GM10248 (cell line): ENCODE measurements at regions not wholly inside any gene's neighbourhood (a gene's known extent, or its start where the extent isn't known, plus 50 kb on each side); places are given as distances from the start of the nearest gene placed in this dataset.

ENCODE experiments used
- CTCF ChIA-PET: fragments of 300-600 bp; sonication (Branson Sonifier 250); formaldehyde crosslinking; extraction: SDS; loops from one replicate; lab custom pipeline; 2021; ENCODE audit warnings: antibody characterized with exemption; lab: Yijun Ruan, JAX
- POLR2A ChIA-PET: fragments of 350-650 bp; sonication (Branson Sonifier 250); formaldehyde crosslinking; extraction: SDS; loops from one replicate; lab custom pipeline; 2020; ENCODE audit warnings: antibody characterized with exemption; lab: Yijun Ruan, JAX
- DNase-seq: peaks from one replicate; pipeline ENCODE4 v3.0.0; 2012; ENCODE audit errors: extremely low spot score
- TF ChIP-seq, protein P1 (sequence below): IDR thresholded peaks from 2 replicates; pipeline ENCODE4 v1.5.1; 2012; ENCODE audit warnings: mild to moderate bottlenecking, low read depth; ENCODE audit errors: extremely low read depth, missing control alignments, control extremely low read depth

DNA sequence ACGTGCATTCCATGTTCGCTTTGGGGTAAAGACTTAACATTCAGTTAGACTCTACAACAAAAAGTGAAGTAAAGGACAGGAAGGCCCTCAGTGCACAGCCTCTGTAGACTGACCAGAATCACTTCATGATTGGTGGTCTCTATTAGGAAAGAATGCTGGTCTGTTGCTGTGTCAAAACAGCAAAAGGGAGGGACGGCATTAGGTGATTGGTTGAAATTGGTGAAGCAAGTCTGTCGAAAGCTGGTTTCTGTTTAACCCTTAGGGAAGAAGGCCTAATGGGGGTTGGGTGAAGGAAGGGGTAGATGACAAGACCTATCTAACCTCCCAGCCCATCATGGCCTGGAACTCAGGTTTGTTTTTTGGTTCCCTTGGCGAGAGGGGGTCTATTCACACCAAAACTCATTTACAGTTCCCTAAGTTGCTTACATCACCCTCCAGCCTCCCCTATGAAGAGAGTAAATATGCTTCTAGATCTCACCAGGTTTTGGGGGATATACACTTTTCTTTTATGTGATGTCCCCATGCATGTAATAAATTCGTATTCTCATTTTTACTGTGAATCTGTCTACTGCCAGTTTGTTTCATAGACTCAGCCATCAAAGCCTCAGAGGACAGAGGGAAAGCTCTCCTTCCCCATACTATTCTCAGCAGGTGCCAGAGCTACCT is 65.6 kb downstream of the TMEM17 start:
- DNase-seq, result no peak
- TF ChIP-seq, protein P1, sequence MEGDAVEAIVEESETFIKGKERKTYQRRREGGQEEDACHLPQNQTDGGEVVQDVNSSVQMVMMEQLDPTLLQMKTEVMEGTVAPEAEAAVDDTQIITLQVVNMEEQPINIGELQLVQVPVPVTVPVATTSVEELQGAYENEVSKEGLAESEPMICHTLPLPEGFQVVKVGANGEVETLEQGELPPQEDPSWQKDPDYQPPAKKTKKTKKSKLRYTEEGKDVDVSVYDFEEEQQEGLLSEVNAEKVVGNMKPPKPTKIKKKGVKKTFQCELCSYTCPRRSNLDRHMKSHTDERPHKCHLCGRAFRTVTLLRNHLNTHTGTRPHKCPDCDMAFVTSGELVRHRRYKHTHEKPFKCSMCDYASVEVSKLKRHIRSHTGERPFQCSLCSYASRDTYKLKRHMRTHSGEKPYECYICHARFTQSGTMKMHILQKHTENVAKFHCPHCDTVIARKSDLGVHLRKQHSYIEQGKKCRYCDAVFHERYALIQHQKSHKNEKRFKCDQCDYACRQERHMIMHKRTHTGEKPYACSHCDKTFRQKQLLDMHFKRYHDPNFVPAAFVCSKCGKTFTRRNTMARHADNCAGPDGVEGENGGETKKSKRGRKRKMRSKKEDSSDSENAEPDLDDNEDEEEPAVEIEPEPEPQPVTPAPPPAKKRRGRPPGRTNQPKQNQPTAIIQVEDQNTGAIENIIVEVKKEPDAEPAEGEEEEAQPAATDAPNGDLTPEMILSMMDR, result no peak
- ChIA-PET POLR2A (no interaction called here), CTCF (interaction anchor here (0.8 to 1.4 kb wide), 3 partner anchors 9 to 335 kb away, joined by 3 to 6 read pairs (median 4); no protein-coding TSS in a partner anchor)

DNA sequence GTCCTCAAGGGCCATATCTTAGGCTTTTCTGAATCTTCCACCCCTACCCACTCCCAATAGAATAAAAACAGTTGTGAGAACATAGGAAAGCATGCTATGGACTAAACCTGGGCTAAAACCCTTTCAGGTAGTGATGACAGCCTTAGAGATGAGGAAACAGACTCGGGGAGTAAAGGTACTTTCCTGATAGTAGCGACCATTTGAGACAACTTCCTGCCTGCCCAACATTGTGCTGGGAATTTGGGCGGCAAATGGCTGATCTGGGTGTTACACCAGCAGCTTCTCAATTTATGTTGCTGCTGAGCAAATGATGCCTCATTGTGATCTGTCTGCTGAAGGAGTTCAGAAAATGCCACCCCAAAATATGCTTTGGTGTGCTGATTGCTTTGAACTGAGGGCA is 66.6 kb downstream of the TMEM17 start:
- no peak for DNase-seq
- ChIA-PET POLR2A (no interaction called here), CTCF (interaction anchor here (1.1 to 1.4 kb wide), 2 partner anchors 8 to 17 kb away, joined by 3 to 6 read pairs; no protein-coding TSS in a partner anchor)
- TF ChIP-seq, protein P1, result no peak

DNA sequence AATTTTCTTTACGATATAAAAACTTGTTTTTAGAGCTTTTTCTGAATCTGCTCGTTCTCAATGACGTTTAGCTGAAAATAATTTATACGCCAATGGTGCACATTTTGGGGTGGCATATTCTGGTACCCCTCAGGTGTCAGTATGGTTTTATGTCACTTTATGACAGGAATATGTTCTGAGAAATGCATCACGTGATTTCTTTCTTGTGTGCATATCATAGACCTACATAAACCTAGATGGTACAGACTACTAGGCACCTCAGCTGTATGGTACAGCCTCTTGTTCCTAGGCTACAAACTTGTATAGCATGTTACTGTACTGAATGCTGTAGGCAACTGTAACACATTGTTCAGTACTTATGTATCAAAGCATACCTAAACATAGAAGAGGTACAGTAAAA is 68.2 kb downstream of the TMEM17 start:
- TF ChIP-seq, protein P1, result no peak
- ChIA-PET CTCF (interaction anchor here (0.6 to 2.2 kb wide), 4 partner anchors 13 to 337 kb away, joined by 3 to 10 read pairs (median 6); no protein-coding TSS in a partner anchor), POLR2A (no interaction called here)
- DNase-seq, result no peak

DNA sequence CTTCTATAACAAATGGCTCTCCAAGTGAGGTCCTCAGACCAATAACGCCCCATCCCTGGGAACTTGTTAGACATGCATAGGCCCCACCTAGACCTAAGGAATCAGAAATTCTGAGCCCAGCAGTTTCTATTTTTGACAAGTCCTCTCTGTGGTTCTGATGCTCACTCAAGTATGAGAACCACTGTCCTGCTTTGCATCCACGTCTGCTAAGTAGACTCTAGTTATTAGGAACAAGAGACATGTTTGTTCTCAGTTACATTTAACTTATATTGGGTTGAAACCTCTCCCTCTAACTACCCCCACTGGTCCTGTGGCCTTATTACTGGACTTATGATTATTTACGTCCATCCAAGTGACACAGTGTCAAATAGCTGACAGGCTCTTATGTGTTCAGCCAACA is 70.3 kb downstream of the TMEM17 start:
- CTCF ChIA-PET, result interaction anchor here (1.0 to 4.4 kb wide), 5 partner anchors 8 to 22 kb away, joined by 3 to 18 read pairs (median 6); no protein-coding TSS in a partner anchor
- DNase-seq, result peak; percentile 60
- TF ChIP-seq, protein P1, result no peak
- POLR2A ChIA-PET, result no interaction called here

DNA sequence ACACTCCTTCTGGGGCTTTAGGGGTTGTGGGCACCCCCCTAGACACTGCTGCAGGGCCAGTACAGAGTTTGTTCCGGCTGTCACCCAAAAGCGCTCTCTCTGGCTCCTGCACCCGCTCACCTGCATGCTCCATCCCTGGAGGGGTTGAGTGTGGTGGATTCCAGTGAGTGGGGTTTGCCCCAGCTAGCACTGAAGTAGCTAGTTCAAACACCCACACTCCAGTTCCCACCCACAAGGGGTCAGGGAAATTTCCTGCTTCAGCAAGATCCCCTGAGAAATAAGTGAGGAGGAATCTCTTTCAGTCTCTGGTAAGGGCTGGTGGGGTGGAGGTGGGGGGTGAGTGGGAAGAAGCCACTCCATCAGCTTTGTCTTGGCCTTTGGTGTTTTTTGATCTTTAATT is 73.6 kb downstream of the TMEM17 start:
- CTCF ChIA-PET, result interaction anchor here (1.0 to 4.4 kb wide), 5 partner anchors 7 to 432 kb away, joined by 3 to 18 read pairs (median 4); no protein-coding TSS in a partner anchor
- POLR2A ChIA-PET, result no interaction called here
- TF ChIP-seq, protein P1, result no peak
- DNase-seq, result no peak

DNA sequence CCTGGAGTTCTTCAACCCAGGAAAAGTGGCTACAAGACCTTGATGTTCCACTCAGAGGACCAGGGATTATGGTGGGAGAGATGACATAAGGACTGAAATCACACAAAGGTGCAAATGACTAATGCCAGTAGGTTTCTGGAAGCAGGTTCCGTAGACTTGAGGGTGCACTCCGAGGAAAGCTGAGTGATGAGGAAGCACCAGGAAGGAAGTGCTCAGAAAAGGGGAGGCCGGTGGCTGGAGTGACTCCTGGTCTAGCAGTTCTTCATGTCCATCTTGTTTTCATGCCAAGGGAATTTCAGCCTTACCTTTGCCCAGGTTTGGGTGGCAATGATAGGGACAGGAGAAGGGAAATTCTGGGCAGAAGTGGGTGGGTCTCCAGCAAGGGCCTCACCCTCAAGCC is 74.5 kb downstream of the TMEM17 start:
- TF ChIP-seq, protein P1, result no peak
- ChIA-PET CTCF (interaction anchor here (1.3 to 4.4 kb wide), 3 partner anchors 8 to 12 kb away, joined by 3 to 18 read pairs (median 4); no protein-coding TSS in a partner anchor), POLR2A (no interaction called here)
- no peak for DNase-seq
